Upper lobe of right lung (tissue), 1 donor: ENCODE measurements at regions not wholly inside any gene's neighbourhood (a gene's known extent, or its start where the extent isn't known, plus 50 kb on each side); places are given as distances from the start of the nearest gene placed in this dataset.

Experiments used
- ATAC-seq: fragments of 200-7000 bp; cut with Tn5 transposase; one replicate; pipeline ENCODE4 v1.9.1; 2020; ENCODE audit warnings: mild to moderate bottlenecking, moderate library complexity
- DNase-seq: peaks from one replicate; pipeline ENCODE4 v3.0.0-alpha.2; 2020
- H3K27ac ChIP-seq: fragments of 200-600 bp; one replicate; pipeline ENCODE4 v1.8.0; 2022
- H3K27me3 ChIP-seq: fragments of 200-600 bp; one replicate; pipeline ENCODE4 v1.8.0; 2022; ENCODE audit warnings: mild to moderate bottlenecking
- H3K36me3 ChIP-seq: fragments of 200-600 bp; one replicate; pipeline ENCODE4 v1.8.0; 2022
- H3K4me1 ChIP-seq: fragments of 200-600 bp; one replicate; pipeline ENCODE4 v1.8.0; 2022
- H3K4me3 ChIP-seq: fragments of 200-600 bp; one replicate; pipeline ENCODE4 v1.8.0; 2022; ENCODE audit warnings: mild to moderate bottlenecking
- H3K9me3 ChIP-seq: fragments of 200-600 bp; one replicate; pipeline ENCODE4 v1.8.0; 2022
- intact Hi-C: fragments of 100-400 bp; cut with DNase I; formaldehyde crosslinking; loops from one replicate; pipeline ENCODE4 v1.11.0; 2022
- TF ChIP-seq, protein P1 (sequence below): fragments of 200-600 bp; IDR thresholded peaks from one replicate; pipeline ENCODE4 v1.8.0; 2022; ENCODE audit warnings: antibody characterized with exemption
- donor health status: DM: no; HTN: yes; CAD: no; lungs with severe emphysema.

DNA sequence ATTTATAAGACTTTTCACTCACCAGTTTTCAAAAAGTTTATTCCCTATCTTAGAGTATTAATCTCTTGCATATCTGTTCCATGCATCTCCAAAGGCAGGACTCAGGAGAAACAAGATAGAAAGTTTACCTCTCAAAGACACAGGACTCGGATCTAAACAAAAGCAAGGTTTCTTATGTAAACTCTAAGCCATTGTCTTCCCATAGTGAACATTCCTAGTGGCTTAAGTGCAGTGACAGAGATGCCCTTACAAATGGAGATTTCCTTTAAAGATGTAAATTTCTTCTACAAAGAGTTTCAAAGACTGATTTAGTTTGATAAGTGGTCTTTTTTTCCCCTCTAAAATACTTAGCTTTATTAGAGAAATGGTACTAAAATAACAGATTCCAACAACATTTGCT, 209.8 kb downstream of the ACTR3B start:
- H3K27me3 ChIP-seq: no peaks in the 10 kb centered on the region
- intact Hi-C loops: no loop called here
- TF ChIP-seq, protein P1, sequence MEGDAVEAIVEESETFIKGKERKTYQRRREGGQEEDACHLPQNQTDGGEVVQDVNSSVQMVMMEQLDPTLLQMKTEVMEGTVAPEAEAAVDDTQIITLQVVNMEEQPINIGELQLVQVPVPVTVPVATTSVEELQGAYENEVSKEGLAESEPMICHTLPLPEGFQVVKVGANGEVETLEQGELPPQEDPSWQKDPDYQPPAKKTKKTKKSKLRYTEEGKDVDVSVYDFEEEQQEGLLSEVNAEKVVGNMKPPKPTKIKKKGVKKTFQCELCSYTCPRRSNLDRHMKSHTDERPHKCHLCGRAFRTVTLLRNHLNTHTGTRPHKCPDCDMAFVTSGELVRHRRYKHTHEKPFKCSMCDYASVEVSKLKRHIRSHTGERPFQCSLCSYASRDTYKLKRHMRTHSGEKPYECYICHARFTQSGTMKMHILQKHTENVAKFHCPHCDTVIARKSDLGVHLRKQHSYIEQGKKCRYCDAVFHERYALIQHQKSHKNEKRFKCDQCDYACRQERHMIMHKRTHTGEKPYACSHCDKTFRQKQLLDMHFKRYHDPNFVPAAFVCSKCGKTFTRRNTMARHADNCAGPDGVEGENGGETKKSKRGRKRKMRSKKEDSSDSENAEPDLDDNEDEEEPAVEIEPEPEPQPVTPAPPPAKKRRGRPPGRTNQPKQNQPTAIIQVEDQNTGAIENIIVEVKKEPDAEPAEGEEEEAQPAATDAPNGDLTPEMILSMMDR: no peak
- DNase-seq: no peak
- ATAC-seq: no peak
- H3K36me3 ChIP-seq: no peaks in the 10 kb centered on the region
- H3K9me3 ChIP-seq: no peaks in the 10 kb centered on the region
- H3K4me1 ChIP-seq: no peaks in the 10 kb centered on the region
- no peak overlapping the region for H3K4me3 ChIP-seq
- H3K27ac ChIP-seq: no peak overlapping the region

DNA sequence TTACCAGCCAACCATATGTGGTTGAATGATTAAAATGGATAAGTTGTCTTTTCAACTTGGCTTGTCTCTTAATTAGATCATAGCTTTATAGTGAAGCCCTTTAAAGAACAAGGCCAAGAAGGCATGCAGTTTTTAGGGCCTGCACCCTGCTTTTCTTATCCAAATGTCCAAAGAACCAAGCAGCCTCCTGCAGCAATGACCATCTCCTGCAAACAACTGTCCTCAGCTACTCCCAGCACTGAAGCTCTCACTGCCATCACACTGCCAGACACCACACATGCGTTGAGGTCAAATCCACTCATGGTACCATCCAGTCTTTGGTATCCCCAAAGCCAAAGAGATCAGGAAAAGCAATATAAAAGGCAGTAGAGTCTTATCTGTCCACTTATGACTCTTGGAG, 210.3 kb downstream of the ACTR3B start:
- Histone ChIP-seq H3K4me3 (no peak overlapping the region), H3K4me1 (no peaks in the 10 kb centered on the region), H3K27me3 (no peaks in the 10 kb centered on the region), H3K9me3 (no peaks in the 10 kb centered on the region), H3K27ac (no peak overlapping the region), H3K36me3 (no peaks in the 10 kb centered on the region)
- TF ChIP-seq, protein P1: no peak
- intact Hi-C loops: no loop called here
- ATAC-seq: no peak
- no peak for DNase-seq

- TF ChIP-seq, protein P1: no peak
- DNase-seq (no peak), ATAC-seq (no peak)
- Histone ChIP-seq H3K4me1 (no peaks in the 10 kb centered on the region), H3K9me3 (no peaks in the 10 kb centered on the region), H3K4me3 (no peak overlapping the region), H3K27ac (no peak overlapping the region), H3K27me3 (no peaks in the 10 kb centered on the region), H3K36me3 (no peaks in the 10 kb centered on the region)
- intact Hi-C loops: no loop called here
These were observed 210.9 kb downstream of the ACTR3B start for GRCh38 chr7:152970481-152970880.

- ATAC-seq (no peak), DNase-seq (no peak)
- Histone ChIP-seq H3K27ac (no peak overlapping the region), H3K4me1 (no peaks in the 10 kb centered on the region), H3K27me3 (no peaks in the 10 kb centered on the region), H3K4me3 (no peak overlapping the region), H3K9me3 (no peaks in the 10 kb centered on the region), H3K36me3 (no peaks in the 10 kb centered on the region)
- TF ChIP-seq, protein P1: no peak
- intact Hi-C loops: no loop called here
These were observed 215.0 kb downstream of the ACTR3B start for GRCh38 chr7:152974577-152974976.

DNA sequence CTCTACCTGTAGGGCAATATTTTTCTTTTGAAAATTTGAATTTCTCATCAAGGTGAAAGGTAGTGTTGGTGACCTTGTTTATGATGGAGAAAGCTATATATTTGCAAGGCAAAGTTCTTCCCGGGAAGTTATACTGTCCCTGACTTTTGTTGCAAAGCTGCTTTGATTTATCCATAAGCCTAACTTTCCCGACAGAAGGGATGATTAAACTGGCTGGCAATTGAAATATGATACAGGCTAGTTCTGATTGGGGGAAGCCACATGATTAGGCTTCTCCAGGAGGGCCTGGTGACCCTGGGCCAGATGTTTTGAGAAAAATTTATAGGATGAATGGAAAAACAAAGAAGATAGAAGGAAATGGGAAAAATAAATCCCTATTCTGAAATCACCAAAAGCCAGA, 215.5 kb downstream of the ACTR3B start:
- Histone ChIP-seq H3K27ac (no peak overlapping the region), H3K4me3 (no peak overlapping the region), H3K4me1 (no peaks in the 10 kb centered on the region), H3K9me3 (no peaks in the 10 kb centered on the region), H3K36me3 (no peaks in the 10 kb centered on the region), H3K27me3 (no peaks in the 10 kb centered on the region)
- TF ChIP-seq, protein P1: no peak
- DNase-seq (no peak), ATAC-seq (no peak)
- intact Hi-C loops: no loop called here

- H3K27me3 ChIP-seq: no peaks in the 10 kb centered on the region
- H3K27ac ChIP-seq: no peak overlapping the region
- no peaks in the 10 kb centered on the region for H3K4me1 ChIP-seq
- ATAC-seq (no peak), DNase-seq (no peak)
- H3K9me3 ChIP-seq: no peaks in the 10 kb centered on the region
- TF ChIP-seq, protein P1: no peak
- H3K4me3 ChIP-seq: no peak overlapping the region
- H3K36me3 ChIP-seq: no peaks in the 10 kb centered on the region
- intact Hi-C loops: no loop called here
These were observed 219.8 kb downstream of the ACTR3B start for GRCh38 chr7:152979376-152979775.
